Activated T-helper 1 cell treated with anti-CD3 and anti-CD28 coated beads, Interleukin-2, amount 50 U/mL, for 16 hours (primary cell): ENCODE measurements at regions not wholly inside any gene's neighbourhood (a gene's known extent, or its start where the extent isn't known, plus 50 kb on each side); places are given as distances from the start of the nearest gene placed in this dataset.

Experiments used
- DNase-seq, 2 donors: peaks; one replicate each; pipeline ENCODE4 v3.0.0-alpha.2; 2020; ENCODE audit warnings: low read depth in 1 of 2, low spot score in 1 of 2

- no peak for DNase-seq
These were observed 390.5 kb upstream of the RBMS3 start for GRCh38 chr3:28890373-28890772.

- DNase-seq, result no peak
These were observed 389.4 kb upstream of the RBMS3 start for GRCh38 chr3:28891485-28891884.

GRCh38 chr3:28900301-28900700 lies 380.6 kb upstream of the RBMS3 start:
- DNase-seq, result no peak

GRCh38 chr3:28901018-28901417 lies 379.9 kb upstream of the RBMS3 start:
- no peak for DNase-seq

- no peak for DNase-seq
These were observed 377.7 kb upstream of the RBMS3 start for GRCh38 chr3:28903171-28903601.

DNA sequence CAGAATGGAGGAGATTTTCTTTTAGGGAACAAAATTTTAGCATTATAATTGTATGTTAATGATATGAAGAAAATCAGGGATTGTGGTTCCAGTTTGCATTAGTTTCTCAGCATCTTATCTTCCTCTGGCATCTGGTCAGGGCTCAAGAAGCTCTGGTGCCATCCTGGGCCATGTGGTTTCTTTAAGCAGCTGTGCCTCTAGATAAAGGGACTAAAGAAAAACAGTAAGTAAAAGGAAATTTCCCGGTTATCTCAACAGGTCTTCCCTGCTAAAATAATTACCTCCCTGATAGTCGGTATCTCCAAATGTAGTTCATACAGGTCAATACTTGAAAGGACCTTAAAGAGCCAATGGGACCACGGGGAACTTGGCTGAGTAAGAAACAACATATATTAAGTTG lies 375.1 kb upstream of the RBMS3 start:
- no peak for DNase-seq

DNA sequence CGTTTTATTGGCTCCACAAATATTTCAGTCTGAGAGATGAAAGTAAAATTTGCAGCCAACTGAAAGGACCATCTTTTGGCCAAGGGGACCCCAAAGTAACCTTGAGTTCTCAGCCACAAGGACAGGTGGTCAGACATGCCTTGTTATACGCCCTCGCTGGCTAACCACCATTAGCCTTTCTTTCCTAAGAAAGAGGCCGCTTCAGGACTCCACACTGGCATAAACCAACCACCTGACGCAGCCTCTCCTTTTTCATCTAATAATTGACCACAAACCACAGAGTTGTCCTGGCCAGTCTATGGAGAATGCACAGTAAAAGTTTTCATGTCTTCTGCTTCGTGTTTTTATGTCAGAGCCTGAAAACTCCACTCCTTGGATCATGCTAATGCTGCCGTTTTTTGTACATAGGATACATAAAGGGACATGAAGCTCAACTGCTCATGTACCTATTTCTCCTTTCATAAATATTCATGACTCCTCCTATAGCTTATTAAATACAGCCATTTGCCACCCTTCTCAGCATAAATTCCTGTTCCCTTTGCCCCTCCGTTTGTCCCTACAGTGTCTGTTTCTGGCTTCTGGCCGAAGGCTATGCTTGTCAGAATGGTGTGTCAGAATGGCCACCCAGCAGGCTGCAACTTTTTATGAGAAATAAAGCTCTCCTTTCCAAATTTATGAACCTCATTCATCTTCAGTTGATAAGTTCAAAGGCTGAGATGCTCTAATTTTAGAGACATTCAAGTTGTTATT lies 374.1 kb upstream of the RBMS3 start:
- DNase-seq, result no peak

- no peak for DNase-seq
These were observed 373.3 kb upstream of the RBMS3 start for GRCh38 chr3:28907616-28908015.

DNA sequence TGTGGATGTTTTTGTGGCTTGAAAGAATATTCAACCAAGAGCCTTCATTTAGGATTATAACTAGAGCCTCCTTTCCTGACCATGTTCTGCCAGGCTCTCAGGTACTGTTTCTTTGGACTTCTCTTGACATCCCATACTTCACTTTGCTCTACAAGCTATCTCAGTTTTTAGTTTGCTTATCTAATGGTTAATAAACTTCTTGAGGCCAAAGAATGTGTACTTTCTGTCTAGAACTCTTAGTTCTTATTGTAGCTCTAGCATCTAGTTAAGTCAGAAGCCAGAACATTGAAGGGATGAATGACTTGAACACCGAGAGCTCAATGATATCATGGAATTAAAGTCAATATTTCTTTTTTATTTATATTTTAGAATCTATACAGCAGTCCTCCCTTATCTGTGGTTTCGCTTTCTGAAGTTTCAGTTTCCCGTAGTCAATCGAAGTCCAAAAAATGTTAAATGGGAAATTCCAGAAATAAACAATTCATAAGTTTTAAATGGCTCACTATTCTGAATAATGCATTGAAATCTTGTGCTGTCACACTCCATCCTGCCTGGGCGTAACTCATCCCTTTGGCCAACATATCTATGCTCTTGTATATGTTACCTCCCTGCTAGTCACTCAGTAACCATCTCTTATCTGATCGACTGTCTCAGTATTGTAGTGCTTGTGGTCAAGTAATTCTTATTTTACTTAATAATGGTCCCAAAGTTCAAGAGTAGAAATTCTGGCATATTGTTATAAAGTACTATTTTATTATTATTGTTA lies 368.6 kb upstream of the RBMS3 start:
- DNase-seq, result no peak

GRCh38 chr3:28915741-28916500 lies 364.9 kb upstream of the RBMS3 start:
- DNase-seq, result no peak

GRCh38 chr3:28916713-28917499 lies 364.0 kb upstream of the RBMS3 start:
- no peak for DNase-seq

- no peak for DNase-seq
These were observed 362.9 kb upstream of the RBMS3 start for GRCh38 chr3:28917895-28918475.

GRCh38 chr3:28922376-28922775 lies 358.5 kb upstream of the RBMS3 start:
- DNase-seq, result no peak

GRCh38 chr3:28923994-28924393 lies 356.9 kb upstream of the RBMS3 start:
- no peak for DNase-seq

- no peak for DNase-seq
These were observed 356.0 kb upstream of the RBMS3 start for GRCh38 chr3:28924744-28925360.

- no peak for DNase-seq
These were observed 347.5 kb upstream of the RBMS3 start for GRCh38 chr3:28933337-28933736.

- DNase-seq, result no peak
These were observed 346.6 kb upstream of the RBMS3 start for GRCh38 chr3:28934126-28934813.

- DNase-seq, result no peak
These were observed 345.7 kb upstream of the RBMS3 start for GRCh38 chr3:28935146-28935545.

- no peak for DNase-seq
These were observed 344.7 kb upstream of the RBMS3 start for GRCh38 chr3:28936154-28936553.

GRCh38 chr3:28940530-28940929 lies 340.3 kb upstream of the RBMS3 start:
- DNase-seq, result no peak
